ENCODE measurements at regions not wholly inside any gene's neighbourhood (a gene's known extent, or its start where the extent isn't known, plus 50 kb on each side); places are given as distances from the start of the nearest gene placed in this dataset.

GRCh38 chr12:131368668-131369071 lies 342.2 kb upstream of the SFSWAP start:
- ChIA-PET POLR2A (no interaction called here), CTCF (interaction anchor here (1.1 kb wide), 1 partner anchor 86 kb away, joined by 3 read pairs; no protein-coding TSS in a partner anchor)
- no peak for TF ChIP-seq ELF4 (IDR thresholded peaks at IDR 0.05)
- no peak for DNase-seq (ENCODE audit: extremely low spot score)

- POLR2A ChIA-PET, result no interaction called here
- no peak for DNase-seq (ENCODE audit: extremely low spot score)
- TF ChIP-seq HDGF (IDR thresholded peaks at IDR 0.05; ENCODE audit: borderline replicate concordance), result no peak
- no peak for TF ChIP-seq SUZ12 (IDR thresholded peaks at IDR 0.05)
- TF ChIP-seq ARNT (IDR thresholded peaks at IDR 0.05), result no peak
- no peak for TF ChIP-seq PKNOX1 (IDR thresholded peaks at IDR 0.05)
- no peak for TF ChIP-seq SP1 (IDR thresholded peaks at IDR 0.05)
- TF ChIP-seq TARDBP (IDR thresholded peaks at IDR 0.05), result no peak
- no peak for TF ChIP-seq L3MBTL2 (conservative IDR thresholded peaks at IDR 0.05)
- TF ChIP-seq NFRKB (IDR thresholded peaks at IDR 0.05), result no peak
- no peak for TF ChIP-seq LEF1 (IDR thresholded peaks at IDR 0.05; ENCODE audit: borderline replicate concordance)
- TF ChIP-seq ELF4 (IDR thresholded peaks at IDR 0.05), result no peak
- TF ChIP-seq BHLHE40 (IDR thresholded peaks at IDR 0.05; ENCODE audit: borderline replicate concordance), result no peak
- no peak for TF ChIP-seq CTBP1 (IDR thresholded peaks at IDR 0.05; ENCODE audit: borderline replicate concordance)
- no peak for TF ChIP-seq FOXA1 (IDR thresholded peaks at IDR 0.05)
- TF ChIP-seq ZNF384 (IDR thresholded peaks at IDR 0.05), result no peak
- TF ChIP-seq FOXK2 (IDR thresholded peaks at IDR 0.05), result no peak
- no peak for TF ChIP-seq FOXM1 (IDR thresholded peaks at IDR 0.05; ENCODE audit: borderline replicate concordance)
- CTCF ChIA-PET, result interaction anchor here (1.1 kb wide), 1 partner anchor 85 kb away, joined by 3 read pairs; no protein-coding TSS in a partner anchor
Observed at GRCh38 chr12:131369094-131369845, 341.6 kb upstream of the SFSWAP start.

GRCh38 chr12:131370321-131370720 lies 340.6 kb upstream of the SFSWAP start:
- no peak for DNase-seq (ENCODE audit: extremely low spot score)
- POLR2A ChIA-PET, result no interaction called here
- CTCF ChIA-PET, result no interaction called here
- TF ChIP-seq SUZ12 (IDR thresholded peaks at IDR 0.05) (no peak), ELF4 (IDR thresholded peaks at IDR 0.05) (no peak), ARNT (IDR thresholded peaks at IDR 0.05) (no peak), L3MBTL2 (conservative IDR thresholded peaks at IDR 0.05) (no peak), FOXM1 (IDR thresholded peaks at IDR 0.05; ENCODE audit: borderline replicate concordance) (no peak), HDGF (IDR thresholded peaks at IDR 0.05; ENCODE audit: borderline replicate concordance) (no peak), ZNF384 (IDR thresholded peaks at IDR 0.05) (no peak), LEF1 (IDR thresholded peaks at IDR 0.05; ENCODE audit: borderline replicate concordance) (no peak), FOXK2 (IDR thresholded peaks at IDR 0.05) (no peak), CTBP1 (IDR thresholded peaks at IDR 0.05; ENCODE audit: borderline replicate concordance) (no peak), PKNOX1 (IDR thresholded peaks at IDR 0.05) (no peak), SP1 (IDR thresholded peaks at IDR 0.05) (no peak), TARDBP (IDR thresholded peaks at IDR 0.05) (no peak), FOXA1 (IDR thresholded peaks at IDR 0.05) (no peak), NFRKB (IDR thresholded peaks at IDR 0.05) (no peak)

GRCh38 chr12:131370791-131371347 lies 340.0 kb upstream of the SFSWAP start:
- TF ChIP-seq BHLHE40 (IDR thresholded peaks at IDR 0.05; ENCODE audit: borderline replicate concordance) (no peak), LEF1 (IDR thresholded peaks at IDR 0.05; ENCODE audit: borderline replicate concordance) (no peak), HDGF (IDR thresholded peaks at IDR 0.05; ENCODE audit: borderline replicate concordance) (no peak), FOXK2 (IDR thresholded peaks at IDR 0.05) (no peak), ARNT (IDR thresholded peaks at IDR 0.05) (no peak), ZNF384 (IDR thresholded peaks at IDR 0.05) (no peak), FOXM1 (IDR thresholded peaks at IDR 0.05; ENCODE audit: borderline replicate concordance) (no peak), SP1 (IDR thresholded peaks at IDR 0.05) (no peak), TARDBP (IDR thresholded peaks at IDR 0.05) (no peak), SUZ12 (IDR thresholded peaks at IDR 0.05) (no peak), PKNOX1 (IDR thresholded peaks at IDR 0.05) (no peak), ELF4 (IDR thresholded peaks at IDR 0.05) (no peak), NFRKB (IDR thresholded peaks at IDR 0.05) (no peak), FOXA1 (IDR thresholded peaks at IDR 0.05) (no peak), CTBP1 (IDR thresholded peaks at IDR 0.05; ENCODE audit: borderline replicate concordance) (no peak)
- CTCF ChIA-PET, result no interaction called here
- POLR2A ChIA-PET, result no interaction called here
- no peak for DNase-seq (ENCODE audit: extremely low spot score)

GRCh38 chr12:131371401-131372170 lies 339.3 kb upstream of the SFSWAP start:
- TF ChIP-seq SP1 (IDR thresholded peaks at IDR 0.05) (no peak), FOXM1 (IDR thresholded peaks at IDR 0.05; ENCODE audit: borderline replicate concordance) (no peak)
- CTCF ChIA-PET, result no interaction called here
- DNase-seq (ENCODE audit: extremely low spot score), result no peak
- POLR2A ChIA-PET, result no interaction called here

GRCh38 chr12:131372171-131372475 lies 338.8 kb upstream of the SFSWAP start:
- no peak for TF ChIP-seq HDGF (IDR thresholded peaks at IDR 0.05; ENCODE audit: borderline replicate concordance)
- no peak for TF ChIP-seq ARNT (IDR thresholded peaks at IDR 0.05)
- TF ChIP-seq FOXK2 (IDR thresholded peaks at IDR 0.05), result no peak
- TF ChIP-seq PKNOX1 (IDR thresholded peaks at IDR 0.05), result no peak
- ChIA-PET CTCF (no interaction called here), POLR2A (no interaction called here)
- no peak for DNase-seq (ENCODE audit: extremely low spot score)
